HCT116 (cell line): ENCODE measurements at regions not wholly inside any gene's neighbourhood (a gene's known extent, or its start where the extent isn't known, plus 50 kb on each side); places are given as distances from the start of the nearest gene placed in this dataset.

Source experiments
- CEBPB ChIP-seq: IDR thresholded peaks from 2 replicates; pipeline ENCODE4 v1.6.1; 2012; ENCODE audit warnings: low read depth
- CTCF ChIP-seq, 3 experiments: fragments of 200-600 bp in 1 of 3; sonication (generic) in 1 of 3; IDR thresholded peaks in 2 of 3; conservative IDR thresholded peaks in 1 of 3; 2 replicates each; pipeline ENCODE4 v1.5.1; 2012 to 2017; ENCODE audit warnings: low read depth in 2 of 3, low read length in 2 of 3, antibody characterized with exemption in 1 of 3, borderline replicate concordance in 1 of 3, control low read depth in 1 of 3, mild to moderate bottlenecking in 1 of 3, mixed read lengths in 1 of 3, mixed run types in 1 of 3, moderate library complexity in 1 of 3; ENCODE audit not compliant: insufficient read depth in 1 of 3
- EZH2 ChIP-seq: fragments of 200-600 bp; sonication (generic); IDR thresholded peaks from 2 replicates; pipeline ENCODE4 v1.6.1; 2017; ENCODE audit warnings: antibody characterized with exemption, mixed run types
- JUND ChIP-seq: IDR thresholded peaks from 2 replicates; pipeline ENCODE4 v1.6.1; 2012
- POLR2A ChIP-seq: IDR thresholded peaks from 2 replicates; pipeline ENCODE4 v1.7.0; 2011; ENCODE audit warnings: borderline replicate concordance; ENCODE audit not compliant: insufficient read depth, insufficient read length; ENCODE audit errors: extremely low read depth
- POLR2AphosphoS5 ChIP-seq: IDR thresholded peaks from 2 replicates; pipeline ENCODE4 v1.6.1; 2011; ENCODE audit warnings: mild to moderate bottlenecking, low read depth, low read length, moderate library complexity
- ZFX ChIP-seq: fragments of 450-650 bp; IDR thresholded peaks from 2 replicates; pipeline ENCODE4 v1.6.1; 2017

GRCh38 chr12:90543841-90544240 is 411.1 kb downstream of the CCER1 start:
- no peak for TF ChIP-seq POLR2AphosphoS5
- TF ChIP-seq ZFX, result no peak
- no peak for TF ChIP-seq CEBPB
- TF ChIP-seq CTCF (IDR thresholded peaks at IDR 0.05 in 2 of 3, conservative IDR thresholded peaks at IDR 0.05 in 1 of 3; ENCODE audit: borderline replicate concordance in 1 of 3, insufficient read depth in 1 of 3, low read depth in 2 of 3, low read length in 2 of 3), result no peak
- no peak for TF ChIP-seq POLR2A
- TF ChIP-seq EZH2, result no peak
- no peak for TF ChIP-seq JUND
